ENCODE measurements at regions not wholly inside any gene's neighbourhood (a gene's known extent, or its start where the extent isn't known, plus 50 kb on each side); places are given as distances from the start of the nearest gene placed in this dataset.
"Not testable (repeated sequence)": the region's sequence is repeated elsewhere in the genome, so short reads cannot be mapped to it uniquely, and the experiment has no call there.

DNA sequence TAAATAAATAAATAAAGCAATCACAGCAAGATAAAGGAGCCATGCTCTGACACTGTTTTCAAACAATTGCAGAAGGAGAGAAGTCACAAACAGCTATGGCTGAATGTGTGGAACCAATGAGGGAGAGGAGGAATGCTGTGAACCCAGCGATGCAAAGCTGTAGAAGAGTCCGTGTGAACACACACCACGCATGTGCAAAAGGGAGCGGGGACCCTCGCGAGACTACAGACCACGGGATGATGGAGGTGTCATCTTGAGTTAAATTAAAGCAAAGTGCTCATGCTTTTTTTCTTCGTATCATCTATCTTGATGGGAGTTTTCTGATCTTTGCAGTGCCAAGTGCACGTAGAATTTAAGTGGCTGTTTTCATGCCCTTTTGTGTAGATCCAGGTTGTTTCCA is 123.8 kb upstream of the CDH5 start:
- Histone ChIP-seq H2AFZ (ENCODE audit: low read length) (no peak overlapping the region), H3K79me2 (ENCODE audit: control insufficient read depth, insufficient read depth, low read length) (no peaks in the 10 kb centered on the region), H3K27me3 (ENCODE audit: control insufficient read depth, insufficient read depth, low read length) (peaks cover 10% of the 10 kb centered on the region), H3K4me2 (ENCODE audit: extremely low read depth, insufficient read depth, low read length) (no peak overlapping the region), H3K9ac (ENCODE audit: insufficient read depth, low read length) (no peak overlapping the region), H3K27ac (ENCODE audit: insufficient read depth, low read length) (no peak overlapping the region), H3K4me3 (replicated peaks in 1 of 4; ENCODE audit: control extremely low read depth in 1 of 4, insufficient read depth in 1 of 4, low read depth in 3 of 4, low read length in 4 of 4) (no peak overlapping the region), H3K4me1 (ENCODE audit: control insufficient read depth, extremely low read depth, insufficient read depth, low read length) (peaks cover 3% of the 10 kb centered on the region), H3K9me3 (ENCODE audit: control insufficient read depth, insufficient read depth, low read depth, low read length) (no peaks in the 10 kb centered on the region), H4K20me1 (ENCODE audit: control insufficient read depth, extremely low read depth, insufficient read depth, low read length) (no peaks in the 10 kb centered on the region), H3K36me3 (ENCODE audit: control insufficient read depth, insufficient read depth, low read length) (no peaks in the 10 kb centered on the region)
- DNase-seq (ENCODE audit: low read depth in 2 of 2): no peak
- no peak for TF ChIP-seq EZH2 (IDR thresholded peaks at IDR 0.05; ENCODE audit: low read length, missing control alignments)
- TF ChIP-seq, protein P1, sequence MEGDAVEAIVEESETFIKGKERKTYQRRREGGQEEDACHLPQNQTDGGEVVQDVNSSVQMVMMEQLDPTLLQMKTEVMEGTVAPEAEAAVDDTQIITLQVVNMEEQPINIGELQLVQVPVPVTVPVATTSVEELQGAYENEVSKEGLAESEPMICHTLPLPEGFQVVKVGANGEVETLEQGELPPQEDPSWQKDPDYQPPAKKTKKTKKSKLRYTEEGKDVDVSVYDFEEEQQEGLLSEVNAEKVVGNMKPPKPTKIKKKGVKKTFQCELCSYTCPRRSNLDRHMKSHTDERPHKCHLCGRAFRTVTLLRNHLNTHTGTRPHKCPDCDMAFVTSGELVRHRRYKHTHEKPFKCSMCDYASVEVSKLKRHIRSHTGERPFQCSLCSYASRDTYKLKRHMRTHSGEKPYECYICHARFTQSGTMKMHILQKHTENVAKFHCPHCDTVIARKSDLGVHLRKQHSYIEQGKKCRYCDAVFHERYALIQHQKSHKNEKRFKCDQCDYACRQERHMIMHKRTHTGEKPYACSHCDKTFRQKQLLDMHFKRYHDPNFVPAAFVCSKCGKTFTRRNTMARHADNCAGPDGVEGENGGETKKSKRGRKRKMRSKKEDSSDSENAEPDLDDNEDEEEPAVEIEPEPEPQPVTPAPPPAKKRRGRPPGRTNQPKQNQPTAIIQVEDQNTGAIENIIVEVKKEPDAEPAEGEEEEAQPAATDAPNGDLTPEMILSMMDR (conservative IDR thresholded peaks at IDR 0.05 in 1 of 2, IDR thresholded peaks at IDR 0.05 in 1 of 2; ENCODE audit: low read depth in 1 of 2, low read length in 2 of 2): no peak

DNA sequence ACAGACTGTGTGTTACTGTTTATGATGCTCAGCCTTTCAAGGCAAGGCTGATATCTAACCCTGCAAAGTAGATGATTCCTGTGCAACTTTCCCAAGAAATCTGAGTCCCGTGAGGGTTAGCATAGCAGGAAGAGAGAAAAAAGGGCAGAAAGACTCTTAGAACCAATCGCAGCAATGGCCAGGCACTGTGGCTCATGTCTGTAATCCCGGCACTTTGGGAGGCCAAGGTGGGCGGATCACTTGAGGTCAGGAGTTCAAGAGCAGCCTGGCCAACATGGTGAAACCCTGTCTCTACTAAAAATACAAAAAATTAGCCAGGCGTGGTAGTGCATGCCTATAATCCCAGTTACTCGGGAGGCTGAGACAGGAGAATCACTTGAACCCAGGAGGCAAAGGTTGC is 124.3 kb upstream of the CDH5 start:
- H3K27me3 ChIP-seq (ENCODE audit: control insufficient read depth, insufficient read depth, low read length); H3K36me3 ChIP-seq (ENCODE audit: control insufficient read depth, insufficient read depth, low read length); H3K4me1 ChIP-seq (ENCODE audit: control insufficient read depth, extremely low read depth, insufficient read depth, low read length); H3K27ac ChIP-seq (ENCODE audit: insufficient read depth, low read length); H3K4me2 ChIP-seq (ENCODE audit: extremely low read depth, insufficient read depth, low read length); DNase-seq (ENCODE audit: low read depth in 2 of 2); H4K20me1 ChIP-seq (ENCODE audit: control insufficient read depth, extremely low read depth, insufficient read depth, low read length); H3K4me3 ChIP-seq (replicated peaks in 1 of 4; ENCODE audit: control extremely low read depth in 1 of 4, insufficient read depth in 1 of 4, low read depth in 3 of 4, low read length in 4 of 4); H3K79me2 ChIP-seq (ENCODE audit: control insufficient read depth, insufficient read depth, low read length); H3K9ac ChIP-seq (ENCODE audit: insufficient read depth, low read length); H3K9me3 ChIP-seq (ENCODE audit: control insufficient read depth, insufficient read depth, low read depth, low read length); H2AFZ ChIP-seq (ENCODE audit: low read length): not testable (repeated sequence)

DNA sequence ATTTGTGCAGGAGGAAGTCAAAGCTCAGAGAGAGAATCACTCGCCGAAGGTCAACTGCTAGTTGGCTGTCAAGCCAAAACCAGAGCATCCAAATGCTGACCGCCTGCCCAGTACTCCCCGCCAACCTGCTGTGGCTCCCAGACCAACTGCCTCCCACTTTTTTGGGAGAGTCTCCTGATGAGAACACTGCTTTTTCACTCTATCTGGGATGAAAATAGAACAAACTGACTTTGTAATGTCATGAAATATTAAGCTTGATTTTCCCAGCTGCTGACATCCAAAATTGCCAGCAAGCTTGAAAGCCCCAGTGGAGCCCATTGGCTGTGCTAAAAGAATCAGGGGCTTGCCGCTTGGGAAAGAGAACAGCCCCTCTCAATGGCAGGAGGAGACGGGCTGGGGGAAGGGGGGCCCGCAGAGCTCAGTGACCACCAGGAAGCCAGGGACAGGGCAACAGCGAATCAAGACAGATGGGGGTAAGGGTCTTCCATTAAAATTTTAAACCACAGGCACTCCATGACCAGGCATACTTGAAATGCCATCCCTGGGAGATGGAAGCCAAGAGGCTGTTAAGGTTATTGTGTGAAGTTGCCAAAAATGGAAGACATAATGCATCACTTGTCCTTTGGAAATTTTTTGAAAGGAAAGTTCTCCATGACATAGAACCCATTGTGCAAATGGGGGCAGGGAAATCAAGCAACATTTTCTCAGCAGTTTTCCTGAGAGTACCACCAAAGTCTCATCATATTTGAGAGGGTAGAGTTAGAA is 125.7 kb upstream of the CDH5 start:
- no peaks in the 10 kb centered on the region for H3K79me2 ChIP-seq (ENCODE audit: control insufficient read depth, insufficient read depth, low read length)
- H3K4me3 ChIP-seq (replicated peaks in 1 of 4; ENCODE audit: control extremely low read depth in 1 of 4, insufficient read depth in 1 of 4, low read depth in 3 of 4, low read length in 4 of 4): no peak overlapping the region
- DNase-seq (ENCODE audit: low read depth in 2 of 2): peak in 1 of 2 donors; percentile 76
- peaks cover 10% of the 10 kb centered on the region for H3K27me3 ChIP-seq (ENCODE audit: control insufficient read depth, insufficient read depth, low read length)
- H4K20me1 ChIP-seq (ENCODE audit: control insufficient read depth, extremely low read depth, insufficient read depth, low read length): no peaks in the 10 kb centered on the region
- no peak overlapping the region for H3K9ac ChIP-seq (ENCODE audit: insufficient read depth, low read length)
- TF ChIP-seq, protein P1 (conservative IDR thresholded peaks at IDR 0.05 in 1 of 2, IDR thresholded peaks at IDR 0.05 in 1 of 2; ENCODE audit: low read depth in 1 of 2, low read length in 2 of 2): no peak
- TF ChIP-seq EZH2 (IDR thresholded peaks at IDR 0.05; ENCODE audit: low read length, missing control alignments): no peak
- no peak overlapping the region for H2AFZ ChIP-seq (ENCODE audit: low read length)
- H3K27ac ChIP-seq (ENCODE audit: insufficient read depth, low read length): no peak overlapping the region
- no peaks in the 10 kb centered on the region for H3K36me3 ChIP-seq (ENCODE audit: control insufficient read depth, insufficient read depth, low read length)
- no peaks in the 10 kb centered on the region for H3K4me1 ChIP-seq (ENCODE audit: control insufficient read depth, extremely low read depth, insufficient read depth, low read length)
- H3K4me2 ChIP-seq (ENCODE audit: extremely low read depth, insufficient read depth, low read length): no peak overlapping the region
- H3K9me3 ChIP-seq (ENCODE audit: control insufficient read depth, insufficient read depth, low read depth, low read length): no peaks in the 10 kb centered on the region
